Upper lobe of left lung (tissue), 4 donors: ENCODE measurements at regions not wholly inside any gene's neighbourhood (a gene's known extent, or its start where the extent isn't known, plus 50 kb on each side); places are given as distances from the start of the nearest gene placed in this dataset.

Source experiments
- CTCF ChIP-seq, 6 experiments: fragments of 450-650 bp in 4 of 6; fragments of 200-600 bp in 2 of 6; sonication (generic) in 2 of 6; IDR thresholded peaks; one replicate each; pipeline ENCODE4 v1.5.1; 2016 to 2019; ENCODE audit warnings: antibody characterized with exemption in 6 of 6
- POLR2A ChIP-seq, 4 donors: fragments of 450-650 bp; IDR thresholded peaks; one replicate each; pipeline ENCODE4 v1.5.1; 2016 to 2017; ENCODE audit warnings: antibody characterized with exemption in 4 of 4, mild to moderate bottlenecking in 2 of 4

- no peak for TF ChIP-seq CTCF (IDR thresholded peaks at IDR 0.05)
- no peak for TF ChIP-seq POLR2A (IDR thresholded peaks at IDR 0.05)
These were observed 109.3 kb upstream of the SOX9 start for GRCh38 chr17:72011561-72011960.
